ENCODE measurements at regions not wholly inside any gene's neighbourhood (a gene's known extent, or its start where the extent isn't known, plus 50 kb on each side); places are given as distances from the start of the nearest gene placed in this dataset.

DNA sequence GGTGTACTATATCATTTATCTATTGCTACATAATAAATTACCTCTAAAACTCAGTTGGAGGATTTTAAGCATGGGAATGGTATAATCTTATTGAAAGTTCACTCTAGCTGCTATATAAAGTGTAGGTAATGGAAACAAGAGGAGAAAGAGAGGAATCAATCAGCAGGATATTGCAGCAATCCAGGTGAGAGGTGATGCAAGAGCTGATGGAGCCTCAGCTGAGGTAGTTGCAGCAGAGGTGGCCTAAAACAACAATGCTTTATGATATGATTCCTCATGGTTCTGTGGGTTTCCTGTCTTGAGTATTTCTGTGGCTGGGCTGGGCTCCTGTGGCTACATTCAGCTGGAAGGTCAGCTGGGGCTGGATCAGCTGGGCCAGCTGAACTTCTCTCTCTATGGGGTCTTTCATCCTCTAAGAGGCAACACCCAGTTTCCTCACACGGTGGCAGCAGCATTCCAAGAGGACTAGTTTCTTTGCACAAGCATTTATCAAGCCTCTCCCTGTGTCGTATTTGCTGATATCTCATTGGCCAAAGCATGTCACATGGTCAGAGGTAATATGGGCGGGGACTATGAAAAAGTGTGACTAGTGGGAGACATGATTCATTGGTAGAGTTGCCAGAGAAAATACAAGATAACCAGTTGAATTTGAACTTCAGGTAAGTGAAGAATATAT is 135.4 kb upstream of the LARGE1 start:
- peak in 2 of 3 experiments; percentile 16 to 61 for DNase-seq

- no peak for DNase-seq
Observed at GRCh38 chr22:34057726-34058125, 137.4 kb upstream of the LARGE1 start.

- no peak for DNase-seq
Observed at GRCh38 chr22:34064696-34065095, 144.4 kb upstream of the LARGE1 start.

GRCh38 chr22:34067031-34067430 is 146.8 kb upstream of the LARGE1 start:
- no peak for DNase-seq

DNA sequence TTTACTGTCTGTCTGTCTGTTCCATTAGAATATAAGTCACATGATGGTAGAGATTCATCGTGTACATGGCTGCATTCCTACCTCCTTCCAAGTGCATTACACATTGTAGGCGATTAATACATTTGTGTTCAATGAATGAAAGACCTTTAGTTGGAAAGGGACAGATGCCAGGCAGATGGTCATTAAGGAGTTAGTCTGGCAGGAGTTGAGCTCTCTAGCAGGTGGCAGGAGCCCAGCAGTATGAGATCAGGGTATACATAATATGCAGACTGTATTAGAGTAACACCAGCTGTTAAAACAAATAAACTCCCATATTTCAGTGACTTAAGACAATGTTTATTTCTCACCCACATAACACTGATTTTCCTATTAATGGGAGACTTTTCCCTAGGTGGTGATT is 147.7 kb upstream of the LARGE1 start:
- DNase-seq = no peak

GRCh38 chr22:34070051-34070450 is 149.8 kb upstream of the LARGE1 start:
- no peak for DNase-seq

DNA sequence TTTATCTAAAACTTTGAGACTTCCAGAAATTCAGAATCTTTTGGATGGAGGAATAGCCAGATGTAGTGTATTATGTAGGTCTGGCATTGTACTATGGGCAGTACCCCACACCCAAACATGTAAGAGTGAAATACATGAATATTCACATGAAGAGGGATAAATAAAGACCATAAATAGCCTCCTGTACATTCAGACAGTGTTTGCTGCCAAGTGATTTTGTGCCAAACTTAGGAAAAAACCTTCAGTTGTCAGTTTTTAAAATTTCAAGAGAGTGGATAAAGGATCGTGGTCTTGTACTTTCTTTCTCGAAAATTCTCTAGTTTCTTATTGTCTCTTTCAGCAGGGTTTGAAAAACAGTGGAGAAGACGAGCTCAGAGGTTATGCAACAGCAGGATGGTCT is 150.3 kb upstream of the LARGE1 start:
- no peak for DNase-seq

DNA sequence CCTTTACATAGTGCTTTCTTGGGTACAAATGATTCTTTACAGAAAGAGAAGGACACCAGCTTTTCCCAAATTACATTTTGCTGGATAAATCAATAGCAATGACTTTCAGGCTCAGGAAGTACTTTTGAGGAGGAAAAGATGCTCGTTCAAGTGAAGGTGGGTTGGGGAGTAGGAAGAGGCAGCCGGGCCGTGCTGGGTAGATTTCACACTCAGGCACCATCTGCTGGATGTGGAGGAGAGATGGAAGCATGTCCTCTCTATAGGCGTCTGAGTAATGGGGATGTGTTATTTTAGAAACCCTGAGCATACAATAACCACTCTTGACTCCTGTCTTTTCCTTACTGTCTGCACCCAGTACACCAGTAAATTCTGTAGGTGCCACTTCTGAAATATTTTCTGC is 152.3 kb upstream of the LARGE1 start:
- DNase-seq = no peak

DNA sequence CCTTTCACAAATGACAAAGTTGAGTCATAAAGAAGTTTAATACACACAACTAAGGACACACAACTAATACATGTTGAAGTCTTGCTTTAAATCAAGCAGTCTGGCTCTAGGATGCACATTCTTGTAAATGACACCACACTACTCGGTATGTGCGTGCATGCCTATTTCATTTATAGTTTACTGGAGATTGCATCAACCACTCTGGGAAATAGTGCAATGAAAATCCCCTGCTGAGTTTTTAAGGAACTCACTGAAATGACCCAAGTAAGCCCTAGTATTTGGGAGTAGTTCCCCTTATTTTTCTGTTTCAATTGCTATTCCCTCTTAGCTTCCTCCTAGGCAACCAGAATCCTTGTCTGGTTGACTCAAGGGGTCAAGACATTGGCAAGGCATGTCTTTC is 160.2 kb upstream of the LARGE1 start:
- DNase-seq = no peak

DNA sequence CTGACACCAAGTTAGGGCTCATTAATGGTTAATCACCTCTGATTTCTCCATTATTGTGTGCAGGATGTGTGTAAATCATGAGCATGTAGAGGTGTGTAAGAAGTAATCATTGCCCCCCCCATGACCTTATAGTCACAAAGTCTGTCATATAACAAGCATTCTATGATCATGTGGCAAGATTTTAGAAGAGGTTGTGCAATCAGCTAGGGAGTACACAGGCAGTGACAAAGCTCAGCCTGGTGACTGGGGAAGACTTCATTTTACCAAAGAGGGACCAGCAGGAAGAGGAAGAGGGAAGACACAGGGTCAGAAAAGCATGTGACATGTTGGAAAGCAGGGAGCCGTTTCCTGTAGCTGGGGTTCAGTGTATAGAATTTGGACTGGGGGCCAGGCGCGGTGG is 176.5 kb upstream of the LARGE1 start:
- DNase-seq = no peak

- no peak for DNase-seq
Observed at GRCh38 chr22:34099278-34099677, 179.0 kb upstream of the LARGE1 start.

DNA sequence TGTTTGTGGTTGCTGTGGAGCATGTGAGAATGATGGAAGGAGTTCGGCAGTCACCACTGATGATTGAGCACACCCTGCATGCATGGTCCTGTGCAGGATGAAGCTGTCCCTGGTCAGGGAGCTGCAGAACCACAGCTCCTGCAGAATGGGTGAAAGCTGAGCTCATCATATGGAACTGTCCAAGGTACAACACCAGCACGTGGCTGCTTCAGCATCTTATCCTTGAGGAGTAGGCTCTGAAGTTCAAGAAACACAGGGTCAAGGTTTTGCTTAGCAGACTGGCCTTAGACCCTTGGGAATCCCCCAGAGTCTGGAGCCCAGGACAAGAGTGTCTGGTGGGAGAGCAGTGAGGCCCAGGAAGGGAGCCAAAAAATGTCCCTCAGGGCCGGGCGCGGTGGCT is 182.4 kb upstream of the LARGE1 start:
- no peak for DNase-seq

GRCh38 chr22:34105461-34106062 is 185.3 kb upstream of the LARGE1 start:
- peak; percentile 45 to 68 (median 48) for DNase-seq

- DNase-seq = no peak
Observed at GRCh38 chr22:34108168-34108567, 187.9 kb upstream of the LARGE1 start.

DNA sequence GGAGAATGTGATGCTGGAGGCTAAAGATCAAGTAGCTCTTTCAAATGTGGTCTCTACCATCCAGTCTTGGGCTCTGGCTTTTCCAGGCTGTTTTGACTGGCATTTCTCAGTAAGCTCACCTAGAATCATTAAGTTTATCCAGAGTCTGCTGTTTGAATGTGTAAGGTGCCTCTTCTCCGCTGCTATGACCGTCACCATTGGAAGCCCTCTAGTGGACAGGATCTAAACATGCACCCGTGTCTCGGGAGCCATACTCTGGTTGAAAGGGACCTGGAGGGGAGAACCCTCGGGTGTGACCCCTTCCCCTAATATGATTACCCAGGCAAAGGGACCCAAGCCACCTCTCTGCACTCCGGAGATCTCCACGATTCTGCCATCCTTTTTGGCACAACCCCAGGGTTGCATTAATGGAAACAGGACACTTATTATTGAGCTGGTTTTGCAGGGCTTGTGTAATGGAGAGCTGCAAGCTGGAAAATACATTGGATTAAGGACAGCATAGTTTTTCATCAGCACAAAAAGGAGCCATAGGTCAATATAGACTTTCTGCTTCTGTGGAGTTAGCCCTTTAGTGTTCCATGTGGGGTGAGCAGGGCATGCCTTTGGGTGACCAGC is 191.0 kb upstream of the LARGE1 start:
- DNase-seq = peak; percentile 5 to 53 (median 35)

- DNase-seq = peak in 1 of 3 experiments; percentile 37
Observed at GRCh38 chr22:34113381-34113780, 193.1 kb upstream of the LARGE1 start.

- no peak for DNase-seq
Observed at GRCh38 chr22:34114406-34114805, 194.1 kb upstream of the LARGE1 start.

DNA sequence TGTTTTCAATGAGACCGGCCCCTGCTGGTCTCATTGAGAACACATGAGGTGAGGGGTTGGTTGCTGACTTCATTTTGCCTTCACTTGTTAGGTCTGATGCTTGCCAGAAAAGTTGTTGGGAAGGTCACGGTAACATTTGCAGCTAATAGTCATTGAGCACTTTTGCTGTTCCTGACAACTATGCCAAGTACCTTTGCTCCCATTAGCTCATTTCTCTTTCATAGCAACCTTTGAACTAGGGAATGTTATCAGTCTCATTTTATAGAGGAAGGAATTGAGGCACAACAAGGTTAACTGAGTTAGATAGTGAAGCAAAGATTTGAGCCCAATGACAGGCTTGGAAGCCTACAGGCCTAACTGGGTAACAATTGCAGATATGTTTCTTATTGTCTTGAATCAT is 195.4 kb upstream of the LARGE1 start:
- no peak for DNase-seq

DNA sequence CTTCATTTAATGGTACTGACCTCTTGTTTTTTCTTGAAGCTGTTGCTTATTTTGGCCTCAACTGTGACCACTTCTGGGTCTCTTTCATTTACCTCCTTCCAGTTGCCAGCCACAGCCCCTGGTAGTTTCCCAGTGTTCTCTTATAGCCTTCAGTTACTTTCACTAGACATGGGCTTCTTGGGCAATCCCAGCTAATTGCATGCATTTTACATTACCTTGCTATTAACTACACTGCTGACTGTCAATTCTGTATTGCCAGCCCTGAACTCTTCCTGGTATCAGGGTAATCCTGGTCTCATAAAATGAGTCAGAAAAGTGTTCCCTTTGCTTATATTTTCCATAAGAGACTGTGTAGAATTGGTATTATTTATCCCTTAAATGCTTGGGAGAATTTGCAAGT is 195.8 kb upstream of the LARGE1 start:
- no peak for DNase-seq

GRCh38 chr22:34122042-34122441 is 201.8 kb upstream of the LARGE1 start:
- no peak for DNase-seq

GRCh38 chr22:34129691-34130486 is 209.6 kb upstream of the LARGE1 start:
- no peak for DNase-seq

DNA sequence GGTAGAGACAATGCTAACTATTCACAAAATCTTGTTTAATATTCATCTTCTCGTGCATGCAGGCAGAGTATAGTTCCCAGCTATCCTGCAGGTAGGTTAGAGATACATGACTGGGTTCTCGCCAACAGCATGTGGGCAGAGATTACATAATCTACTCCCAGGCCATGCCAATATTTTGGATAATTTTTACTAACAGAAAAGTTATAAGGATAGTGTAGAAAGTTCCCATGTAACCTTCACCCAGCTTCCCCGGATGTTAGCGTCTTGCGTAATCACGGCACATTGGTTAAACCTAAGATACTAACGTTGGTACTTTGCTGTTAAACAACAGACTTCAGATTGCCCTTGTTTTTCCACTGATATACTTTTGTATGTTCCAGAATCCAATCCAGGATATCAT is 215.5 kb upstream of the LARGE1 start:
- no peak for DNase-seq

DNA sequence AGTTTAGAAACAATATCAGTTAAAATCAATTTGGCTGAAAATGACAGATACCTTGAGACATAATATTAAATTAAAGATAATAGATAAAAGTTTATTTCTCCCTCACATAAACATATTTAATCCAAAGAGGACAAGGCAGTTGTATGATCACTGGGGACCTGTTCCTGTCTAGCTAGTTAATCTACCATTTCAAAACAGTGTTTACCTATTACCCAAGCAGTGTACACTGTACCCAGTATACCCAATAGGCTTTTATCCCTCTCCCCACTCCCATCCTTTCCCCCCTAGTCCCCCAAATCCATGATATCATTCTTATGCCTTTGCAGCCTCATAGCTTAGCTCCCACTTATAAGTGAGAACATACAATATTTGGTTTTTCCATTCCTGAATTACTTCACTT is 229.7 kb upstream of the LARGE1 start:
- no peak for DNase-seq

GRCh38 chr22:34159491-34159890 is 239.2 kb upstream of the LARGE1 start:
- DNase-seq = no peak
